Fibroblast of skin of right biceps (primary cell): ENCODE measurements at regions not wholly inside any gene's neighbourhood (a gene's known extent, or its start where the extent isn't known, plus 50 kb on each side); places are given as distances from the start of the nearest gene placed in this dataset.

Source experiments
- DNase-seq: peaks from one replicate; pipeline ENCODE4 v3.0.0-alpha.2; 2013

GRCh38 chr4:38189445-38189844, 229.2 kb downstream of the PTTG2 start:
- peak; percentile 88 for DNase-seq

GRCh38 chr4:38190717-38191178, 230.6 kb downstream of the PTTG2 start:
- DNase-seq = peak; percentile 90

- no peak for DNase-seq
Observed at GRCh38 chr4:38192516-38192915, 232.3 kb downstream of the PTTG2 start.

- no peak for DNase-seq
Observed at GRCh38 chr4:38193236-38193863, 233.2 kb downstream of the PTTG2 start.

GRCh38 chr4:38194047-38194602, 233.9 kb downstream of the PTTG2 start:
- no peak for DNase-seq

GRCh38 chr4:38195486-38195885, 235.3 kb downstream of the PTTG2 start:
- no peak for DNase-seq

GRCh38 chr4:38195911-38196310, 235.7 kb downstream of the PTTG2 start:
- DNase-seq = no peak

GRCh38 chr4:38202242-38202641, 242.0 kb downstream of the PTTG2 start:
- DNase-seq = no peak

- no peak for DNase-seq
Observed at GRCh38 chr4:38203609-38204008, 243.4 kb downstream of the PTTG2 start.

GRCh38 chr4:38204339-38205035, 244.3 kb downstream of the PTTG2 start:
- no peak for DNase-seq

- DNase-seq = no peak
Observed at GRCh38 chr4:38205261-38205660, 245.1 kb downstream of the PTTG2 start.

GRCh38 chr4:38207110-38207457, 246.9 kb downstream of the PTTG2 start:
- DNase-seq = no peak

- no peak for DNase-seq
Observed at GRCh38 chr4:38209654-38210053, 249.5 kb downstream of the PTTG2 start.

- DNase-seq = peak; percentile 39
Observed at GRCh38 chr4:38210396-38211114, 250.4 kb downstream of the PTTG2 start.

GRCh38 chr4:38211885-38212284, 251.7 kb downstream of the PTTG2 start:
- DNase-seq = no peak

GRCh38 chr4:38213083-38213805, 253.0 kb downstream of the PTTG2 start:
- no peak for DNase-seq

GRCh38 chr4:38222892-38223291, 262.7 kb downstream of the PTTG2 start:
- DNase-seq = no peak

GRCh38 chr4:38223306-38223705, 263.1 kb downstream of the PTTG2 start:
- no peak for DNase-seq

- DNase-seq = no peak
Observed at GRCh38 chr4:38223782-38224236, 263.6 kb downstream of the PTTG2 start.

GRCh38 chr4:38224850-38225249, 264.7 kb downstream of the PTTG2 start:
- DNase-seq = no peak

GRCh38 chr4:38226170-38226569, 266.0 kb downstream of the PTTG2 start:
- DNase-seq = no peak

GRCh38 chr4:38230121-38230801, 270.1 kb downstream of the PTTG2 start:
- no peak for DNase-seq
